Retinal pigment epithelial cell (primary cell): ENCODE measurements at regions not wholly inside any gene's neighbourhood (a gene's known extent, or its start where the extent isn't known, plus 50 kb on each side); places are given as distances from the start of the nearest gene placed in this dataset.
A peak's percentile ranks its signal among the peaks of the same experiment; 100 is the strongest.

Experiments
- DNase-seq: peaks from one replicate; pipeline ENCODE4 v3.0.0-alpha.2; 2010; ENCODE audit warnings: low read depth
- H3K4me3 ChIP-seq: 2 replicates; pipeline ENCODE4 v1.5.1; 2011; ENCODE audit warnings: mild to moderate bottlenecking, low read length, control low read depth, moderate library complexity
- TF ChIP-seq, protein P1 (sequence below): conservative IDR thresholded peaks from 2 replicates; pipeline ENCODE4 v1.5.1; 2011; ENCODE audit warnings: low read depth, low read length, control low read depth, inconsistent platforms

DNA sequence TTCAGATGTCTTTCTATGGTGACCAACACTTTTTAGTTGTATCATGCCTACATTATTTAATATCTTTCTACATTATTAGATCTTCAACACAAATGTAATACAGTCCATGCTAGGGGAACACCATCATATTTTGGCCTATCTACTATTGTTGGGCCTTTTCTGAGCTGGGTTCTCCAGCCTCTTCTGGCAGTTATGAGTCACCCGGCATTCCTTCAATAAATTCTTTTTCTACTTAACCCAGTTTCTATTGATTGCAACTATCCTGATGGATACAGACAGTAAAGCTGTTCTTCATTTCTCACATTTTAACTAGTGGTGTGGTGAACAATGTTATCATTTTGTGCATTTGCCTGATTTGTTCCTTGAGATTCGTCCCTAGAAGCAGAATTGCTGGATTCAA, 529.3 kb downstream of the BNC2 start:
- no peak for DNase-seq
- TF ChIP-seq, protein P1, sequence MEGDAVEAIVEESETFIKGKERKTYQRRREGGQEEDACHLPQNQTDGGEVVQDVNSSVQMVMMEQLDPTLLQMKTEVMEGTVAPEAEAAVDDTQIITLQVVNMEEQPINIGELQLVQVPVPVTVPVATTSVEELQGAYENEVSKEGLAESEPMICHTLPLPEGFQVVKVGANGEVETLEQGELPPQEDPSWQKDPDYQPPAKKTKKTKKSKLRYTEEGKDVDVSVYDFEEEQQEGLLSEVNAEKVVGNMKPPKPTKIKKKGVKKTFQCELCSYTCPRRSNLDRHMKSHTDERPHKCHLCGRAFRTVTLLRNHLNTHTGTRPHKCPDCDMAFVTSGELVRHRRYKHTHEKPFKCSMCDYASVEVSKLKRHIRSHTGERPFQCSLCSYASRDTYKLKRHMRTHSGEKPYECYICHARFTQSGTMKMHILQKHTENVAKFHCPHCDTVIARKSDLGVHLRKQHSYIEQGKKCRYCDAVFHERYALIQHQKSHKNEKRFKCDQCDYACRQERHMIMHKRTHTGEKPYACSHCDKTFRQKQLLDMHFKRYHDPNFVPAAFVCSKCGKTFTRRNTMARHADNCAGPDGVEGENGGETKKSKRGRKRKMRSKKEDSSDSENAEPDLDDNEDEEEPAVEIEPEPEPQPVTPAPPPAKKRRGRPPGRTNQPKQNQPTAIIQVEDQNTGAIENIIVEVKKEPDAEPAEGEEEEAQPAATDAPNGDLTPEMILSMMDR = no peak
- H3K4me3 ChIP-seq = no peak overlapping the region

DNA sequence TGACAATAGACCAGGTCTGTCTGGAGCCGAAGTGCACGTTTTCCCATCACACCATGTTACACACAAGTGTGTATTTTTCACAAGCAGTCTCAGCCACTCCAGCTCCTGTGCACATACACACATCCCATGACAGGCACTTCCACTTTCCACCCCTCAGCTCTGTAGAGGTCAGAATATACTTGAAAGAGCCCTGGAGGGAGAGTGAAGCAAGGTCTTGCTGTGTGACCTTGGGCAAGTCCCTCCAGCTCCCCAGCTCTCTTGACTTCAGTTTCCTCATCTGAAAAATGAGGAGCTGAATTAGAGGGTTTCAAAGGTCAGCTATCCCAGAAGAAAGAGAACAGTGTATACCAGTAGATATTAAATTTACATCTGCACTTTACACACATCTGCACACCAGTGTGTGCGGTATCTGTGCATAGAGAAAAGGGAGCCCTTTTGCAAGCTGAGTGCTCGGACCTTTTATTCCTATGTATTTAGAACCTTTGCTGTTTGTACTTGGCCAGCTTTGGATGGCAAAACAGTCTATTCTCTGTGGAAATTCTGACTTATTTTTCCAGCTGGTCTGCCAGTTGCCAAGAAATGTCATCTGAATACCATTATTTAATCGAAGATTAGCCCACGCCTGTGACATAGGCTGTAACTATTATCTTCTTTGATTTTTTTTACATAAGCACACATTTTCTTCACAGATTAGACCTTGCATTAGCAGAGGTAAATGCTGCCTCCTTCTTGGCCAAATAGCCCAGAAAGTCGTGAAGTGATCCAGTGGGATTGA, 528.0 kb downstream of the BNC2 start:
- TF ChIP-seq, protein P1 = no peak
- no peak overlapping the region for H3K4me3 ChIP-seq
- DNase-seq = no peak

DNA sequence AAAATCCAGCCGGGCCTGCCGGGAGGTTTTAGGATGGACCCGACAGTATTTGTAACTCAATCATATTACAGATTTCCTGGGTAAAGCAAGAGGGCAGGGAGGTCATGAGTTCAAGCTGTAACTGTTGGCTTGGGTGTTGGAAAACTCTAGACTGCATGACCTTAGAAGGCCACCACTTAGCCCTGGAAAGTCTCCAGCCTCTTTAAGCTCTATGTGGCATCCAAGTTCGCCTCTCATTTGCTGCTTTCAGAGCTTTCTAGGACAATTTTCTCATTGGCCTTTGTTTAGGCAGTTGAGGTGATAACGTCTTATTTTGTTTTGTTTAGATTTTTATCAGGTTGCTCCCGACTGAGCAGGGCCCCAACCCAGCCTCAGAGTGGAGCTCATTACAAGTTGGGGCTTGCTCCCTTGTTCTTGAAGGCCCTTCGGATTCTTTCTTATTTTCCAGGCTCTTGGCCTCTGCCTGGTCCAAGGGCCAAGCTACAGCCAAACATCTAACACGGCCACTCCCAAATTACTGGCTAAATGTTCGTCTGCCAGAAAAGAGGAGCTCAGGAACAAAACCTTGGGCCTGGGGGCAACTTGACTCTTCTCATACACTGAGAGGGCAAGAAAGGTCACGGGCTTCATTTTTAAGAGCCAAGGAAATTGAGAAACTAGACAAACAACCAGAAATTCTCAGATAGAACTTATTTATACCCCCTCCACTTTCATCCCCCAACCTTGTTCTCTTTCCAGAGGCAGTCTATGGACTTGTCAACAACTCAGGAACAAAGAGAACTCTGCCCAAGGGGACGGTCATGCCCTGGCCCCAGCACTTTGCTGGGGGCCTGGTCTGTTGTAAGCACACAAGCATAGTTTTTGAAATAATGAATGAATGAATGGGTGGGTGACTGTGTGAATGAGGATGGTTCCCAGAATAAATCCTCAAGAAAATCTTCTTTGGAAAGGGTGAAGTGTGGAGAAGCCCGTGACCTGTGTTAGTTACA, 526.9 kb downstream of the BNC2 start:
- TF ChIP-seq, protein P1 = no peak
- no peak for DNase-seq
- no peak overlapping the region for H3K4me3 ChIP-seq

DNA sequence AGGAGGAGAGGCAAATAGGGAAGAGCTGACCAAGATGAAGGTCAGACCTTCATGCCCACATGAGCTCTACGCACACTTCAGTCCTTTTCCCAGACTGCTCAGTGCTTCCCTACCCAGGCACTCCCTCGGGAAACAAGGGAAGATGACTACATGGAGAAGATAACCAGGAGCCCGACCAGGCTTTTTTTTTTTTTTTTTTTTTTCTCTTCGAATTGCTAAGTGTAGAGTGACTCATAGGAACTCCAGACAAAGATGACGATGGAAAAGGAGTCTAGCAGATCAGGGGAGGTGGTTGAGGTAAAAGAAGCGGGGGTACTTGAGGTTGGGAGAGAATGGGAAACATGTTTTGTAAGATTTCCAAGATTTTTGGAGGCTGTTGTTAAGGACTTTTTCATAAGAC, 526.1 kb downstream of the BNC2 start:
- peak; percentile 56 for DNase-seq
- TF ChIP-seq, protein P1 = no peak
- H3K4me3 ChIP-seq = no peak overlapping the region

DNA sequence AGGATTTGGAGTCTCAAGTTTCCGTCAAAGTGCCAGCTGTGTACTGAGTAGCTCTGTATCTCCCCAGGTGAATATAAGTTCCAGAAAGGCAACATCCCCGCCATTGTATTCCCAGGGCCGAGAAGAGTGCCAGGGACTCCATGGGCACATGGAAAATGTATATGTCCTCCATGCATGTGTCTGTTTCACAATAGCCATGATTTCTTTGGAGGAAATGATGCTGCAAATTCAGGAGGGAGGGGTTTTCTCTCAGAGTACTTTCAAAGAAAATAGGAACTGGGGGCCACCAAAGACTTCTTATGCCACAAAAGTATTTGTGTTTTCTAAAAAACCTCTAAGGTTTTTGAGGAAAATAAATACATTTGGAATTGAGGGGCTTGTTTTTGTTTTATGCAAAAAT, 524.6 kb downstream of the BNC2 start:
- TF ChIP-seq, protein P1 = no peak
- no peak overlapping the region for H3K4me3 ChIP-seq
- DNase-seq = no peak

DNA sequence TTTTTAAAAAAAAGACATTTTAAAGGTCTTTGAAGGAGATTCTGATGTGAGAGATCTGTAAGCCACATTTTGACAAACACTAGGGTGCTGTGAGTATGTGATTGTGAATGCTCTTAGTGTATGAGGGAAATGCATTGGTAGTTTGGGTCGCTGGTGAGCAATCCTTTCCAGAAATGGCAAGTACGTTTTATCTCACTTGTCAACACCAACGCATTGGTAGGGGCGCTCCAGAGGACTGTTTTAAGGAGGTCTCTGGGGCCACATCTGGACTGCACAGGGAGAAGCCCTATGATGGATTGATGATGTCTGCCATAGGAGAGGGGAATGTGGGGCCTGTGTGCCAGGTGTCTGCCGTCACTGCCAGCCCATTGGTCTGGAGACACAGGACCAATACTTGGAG, 522.6 kb downstream of the BNC2 start:
- TF ChIP-seq, protein P1 = no peak
- DNase-seq = no peak
- H3K4me3 ChIP-seq = no peak overlapping the region
